ENCODE measurements at regions not wholly inside any gene's neighbourhood (a gene's known extent, or its start where the extent isn't known, plus 50 kb on each side); places are given as distances from the start of the nearest gene placed in this dataset.

DNA sequence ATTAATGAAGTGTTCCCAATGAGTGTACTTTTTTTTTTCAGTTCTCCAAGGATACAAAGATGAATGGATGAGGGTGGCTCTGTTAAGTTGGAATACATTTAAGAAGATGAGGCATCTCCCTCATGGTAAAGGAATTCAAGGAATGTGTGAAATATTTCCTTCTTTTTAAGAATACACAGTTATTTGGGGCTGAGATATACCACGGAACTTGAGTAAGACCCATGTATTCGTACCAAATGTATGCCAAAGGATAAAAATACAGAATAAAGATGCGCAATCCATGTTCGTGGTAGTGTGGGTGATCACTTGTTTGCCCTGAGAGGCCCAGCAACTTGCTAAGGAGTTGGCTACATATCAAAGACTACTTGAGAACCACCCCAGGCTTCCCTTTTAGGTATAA lies 164.2 kb upstream of the TCF21 start:
- TF ChIP-seq, protein P1, sequence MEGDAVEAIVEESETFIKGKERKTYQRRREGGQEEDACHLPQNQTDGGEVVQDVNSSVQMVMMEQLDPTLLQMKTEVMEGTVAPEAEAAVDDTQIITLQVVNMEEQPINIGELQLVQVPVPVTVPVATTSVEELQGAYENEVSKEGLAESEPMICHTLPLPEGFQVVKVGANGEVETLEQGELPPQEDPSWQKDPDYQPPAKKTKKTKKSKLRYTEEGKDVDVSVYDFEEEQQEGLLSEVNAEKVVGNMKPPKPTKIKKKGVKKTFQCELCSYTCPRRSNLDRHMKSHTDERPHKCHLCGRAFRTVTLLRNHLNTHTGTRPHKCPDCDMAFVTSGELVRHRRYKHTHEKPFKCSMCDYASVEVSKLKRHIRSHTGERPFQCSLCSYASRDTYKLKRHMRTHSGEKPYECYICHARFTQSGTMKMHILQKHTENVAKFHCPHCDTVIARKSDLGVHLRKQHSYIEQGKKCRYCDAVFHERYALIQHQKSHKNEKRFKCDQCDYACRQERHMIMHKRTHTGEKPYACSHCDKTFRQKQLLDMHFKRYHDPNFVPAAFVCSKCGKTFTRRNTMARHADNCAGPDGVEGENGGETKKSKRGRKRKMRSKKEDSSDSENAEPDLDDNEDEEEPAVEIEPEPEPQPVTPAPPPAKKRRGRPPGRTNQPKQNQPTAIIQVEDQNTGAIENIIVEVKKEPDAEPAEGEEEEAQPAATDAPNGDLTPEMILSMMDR (IDR thresholded peaks at IDR 0.05; ENCODE audit: borderline replicate concordance, extremely low read depth, low read length, poor library complexity, severe bottlenecking): no peak
- no peak for TF ChIP-seq EZH2 (IDR thresholded peaks at IDR 0.05; ENCODE audit: borderline replicate concordance, low read depth, low read length, severe bottlenecking)

All from DND-41 (cell line).